Gastroesophageal sphincter (tissue), 4 donors: ENCODE measurements at regions not wholly inside any gene's neighbourhood (a gene's known extent, or its start where the extent isn't known, plus 50 kb on each side); places are given as distances from the start of the nearest gene placed in this dataset.

Experiments
- ATAC-seq: fragments of 150-250 bp; one replicate; pipeline ENCODE4 v1.9.1; 2016; ENCODE audit warnings: mild to moderate bottlenecking, moderate library complexity
- H3K27ac ChIP-seq, 4 donors: fragments of 200-600 bp; sonication (generic) in 3 of 4; 1 replicate in 3 of 4; 2 replicates in 1 of 4; pipeline ENCODE4 v1.5.1; 2016 to 2019
- H3K27me3 ChIP-seq: fragments of 200-600 bp; sonication (generic); one replicate; pipeline ENCODE4 v1.5.1; 2019
- H3K36me3 ChIP-seq, 2 donors: fragments of 200-600 bp; sonication (generic); one replicate each; pipeline ENCODE4 v1.5.1; 2019; ENCODE audit warnings: control low read depth in 1 of 2
- H3K4me1 ChIP-seq, 3 donors: fragments of 200-600 bp; sonication (generic); 1 replicate in 2 of 3; 2 replicates in 1 of 3; pipeline ENCODE4 v1.5.1; 2016 to 2019; ENCODE audit warnings: control low read depth in 2 of 3
- H3K4me3 ChIP-seq, 2 donors: fragments of 200-600 bp; sonication (generic); one replicate each; pipeline ENCODE4 v1.5.1; 2019; ENCODE audit warnings: mild to moderate bottlenecking in 1 of 2, moderate library complexity in 1 of 2
- H3K9me3 ChIP-seq, 3 donors: fragments of 200-600 bp; sonication (generic); one replicate each; pipeline ENCODE4 v1.5.1; 2017 to 2019; ENCODE audit warnings: control low read depth in 2 of 3
- CTCF ChIP-seq, 4 experiments: fragments of 200-600 bp in 2 of 4; fragments of 450-650 bp in 2 of 4; sonication (generic) in 1 of 4; IDR thresholded peaks; one replicate each; pipeline ENCODE4 v1.5.1; 2017 to 2019; ENCODE audit warnings: antibody characterized with exemption in 4 of 4, mild to moderate bottlenecking in 2 of 4, moderate library complexity in 2 of 4
- EP300 ChIP-seq: sonication (generic); formaldehyde crosslinking; IDR thresholded peaks from one replicate; pipeline ENCODE4 v1.6.1; 2017; ENCODE audit warnings: antibody characterized with exemption, mild to moderate bottlenecking
- POLR2A ChIP-seq, 2 donors: fragments of 450-650 bp; IDR thresholded peaks; one replicate each; pipeline ENCODE4 v1.6.1; 2017; ENCODE audit warnings: antibody characterized with exemption in 2 of 2, mild to moderate bottlenecking in 2 of 2, moderate library complexity in 1 of 2
- POLR2AphosphoS5 ChIP-seq: sonication (generic); formaldehyde crosslinking; IDR thresholded peaks from one replicate; pipeline ENCODE4 v1.6.1; 2017; ENCODE audit warnings: antibody characterized with exemption
- WGBS, 2 donors: methylation state at CpG; one replicate each; pipeline ENCODE4 v1.1.5; 2018; ENCODE audit warnings: low coverage in 1 of 2; 5-methylcytosine and 5-hydroxymethylcytosine counted together

DNA sequence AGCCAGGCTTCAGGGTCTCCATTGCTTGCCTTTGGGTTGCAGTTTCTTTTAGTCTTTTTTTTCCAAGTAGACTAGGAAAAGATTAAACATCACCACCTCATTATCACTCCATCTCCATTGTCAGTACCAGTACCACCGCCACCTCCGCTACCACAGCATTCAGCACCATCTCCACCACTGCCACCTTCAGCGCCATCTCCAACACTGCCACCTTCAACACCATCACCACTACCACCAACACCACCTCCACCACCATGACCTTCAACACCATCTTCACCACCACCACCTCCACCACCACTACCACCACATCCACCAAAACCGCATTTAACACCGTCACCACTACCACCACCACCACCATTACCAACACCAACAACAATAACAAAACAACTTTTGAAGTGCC, 141.5 kb upstream of the MPHOSPH6 start:
- Histone ChIP-seq H3K27me3 (peaks cover 4% of the 10 kb centered on the region), H3K36me3 (no peaks in the 10 kb centered on the region), H3K27ac (no peak overlapping the region), H3K4me3 (no peak overlapping the region), H3K4me1 (no peaks in the 10 kb centered on the region), H3K9me3 (peaks cover 0 to 12% (median 0%) of the 10 kb centered on the region in 3 donors)
- TF ChIP-seq POLR2A (IDR thresholded peaks at IDR 0.05) (no peak), POLR2AphosphoS5 (no peak), CTCF (IDR thresholded peaks at IDR 0.05) (no peak), EP300 (no peak)
- WGBS, 2 donors, result 92 to 98% methylated on average over 5 of the region's 5 CpGs
- ATAC-seq, result no peak

- no peak for TF ChIP-seq POLR2A (IDR thresholded peaks at IDR 0.05)
- TF ChIP-seq CTCF (IDR thresholded peaks at IDR 0.05), result no peak
- no peak for TF ChIP-seq POLR2AphosphoS5
- TF ChIP-seq EP300, result no peak
- no peak overlapping the region for H3K27ac ChIP-seq
- H3K4me3 ChIP-seq, result no peak overlapping the region
- no peaks in the 10 kb centered on the region for H3K36me3 ChIP-seq
- WGBS, 2 donors, result 35 to 63% methylated on average over 7 to 8 of the region's 17 CpGs
- no peak for ATAC-seq
- peaks cover 0 to 5% (median 0%) of the 10 kb centered on the region in 3 donors for H3K9me3 ChIP-seq
- H3K4me1 ChIP-seq, result no peaks in the 10 kb centered on the region
- no peaks in the 10 kb centered on the region for H3K27me3 ChIP-seq
Measured at GRCh38 chr16:82302042-82302727, 132.2 kb upstream of the MPHOSPH6 start.

GRCh38 chr16:82301146-82301755, 131.2 kb upstream of the MPHOSPH6 start:
- 73 to 87% methylated on average over 4 to 7 of the region's 7 CpGs for WGBS, 2 donors
- Histone ChIP-seq H3K4me3 (no peak overlapping the region), H3K4me1 (no peaks in the 10 kb centered on the region), H3K9me3 (no peaks in the 10 kb centered on the region), H3K27ac (no peak overlapping the region), H3K27me3 (no peaks in the 10 kb centered on the region), H3K36me3 (no peaks in the 10 kb centered on the region)
- ATAC-seq, result no peak
- TF ChIP-seq POLR2AphosphoS5 (no peak), EP300 (no peak), POLR2A (IDR thresholded peaks at IDR 0.05) (no peak), CTCF (IDR thresholded peaks at IDR 0.05) (no peak)

DNA sequence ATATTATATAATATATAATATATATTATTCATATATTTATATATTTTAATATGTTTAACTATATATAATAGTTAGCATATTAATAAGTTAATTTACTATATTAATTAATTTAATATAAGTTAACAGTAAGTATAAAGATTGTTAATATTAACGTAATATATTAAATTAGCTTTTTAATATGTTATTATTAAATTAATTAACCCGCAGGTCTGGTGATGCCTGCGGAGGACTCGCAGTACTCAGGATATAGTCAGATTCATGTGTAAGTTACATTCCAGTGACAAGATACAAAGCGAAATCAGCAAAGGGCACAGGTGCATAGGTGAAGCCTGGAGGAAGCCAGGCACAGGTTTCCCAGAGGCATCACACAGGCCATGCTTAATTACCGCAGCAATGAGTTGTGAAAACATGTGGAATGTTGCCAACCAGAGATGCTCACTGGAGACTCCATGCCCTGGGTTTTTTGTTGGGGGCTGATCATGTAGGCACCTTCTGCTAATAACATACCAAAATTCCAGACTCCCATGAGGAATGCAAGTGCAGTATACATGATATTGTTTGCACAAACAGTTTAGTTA, 130.4 kb upstream of the MPHOSPH6 start:
- Histone ChIP-seq H3K27ac (no peak overlapping the region), H3K4me1 (no peaks in the 10 kb centered on the region), H3K9me3 (no peaks in the 10 kb centered on the region), H3K27me3 (no peaks in the 10 kb centered on the region), H3K4me3 (no peak overlapping the region), H3K36me3 (no peaks in the 10 kb centered on the region)
- 87 to 89% methylated on average over 4 to 6 of the region's 6 CpGs for WGBS, 2 donors
- ATAC-seq, result no peak
- TF ChIP-seq EP300 (no peak), POLR2AphosphoS5 (no peak), CTCF (IDR thresholded peaks at IDR 0.05) (no peak), POLR2A (IDR thresholded peaks at IDR 0.05) (no peak)

GRCh38 chr16:82298472-82298871, 128.4 kb upstream of the MPHOSPH6 start:
- TF ChIP-seq POLR2AphosphoS5 (no peak), EP300 (no peak), CTCF (IDR thresholded peaks at IDR 0.05) (no peak), POLR2A (IDR thresholded peaks at IDR 0.05) (no peak)
- 78 to 90% methylated on average over 3 to 5 of the region's 5 CpGs for WGBS, 2 donors
- H3K27me3 ChIP-seq, result no peaks in the 10 kb centered on the region
- ATAC-seq, result no peak
- no peaks in the 10 kb centered on the region for H3K9me3 ChIP-seq
- H3K27ac ChIP-seq, result no peak overlapping the region
- no peak overlapping the region for H3K4me3 ChIP-seq
- H3K36me3 ChIP-seq, result no peaks in the 10 kb centered on the region
- no peaks in the 10 kb centered on the region for H3K4me1 ChIP-seq
